Central memory CD8-positive, alpha-beta T cell (primary cell): ENCODE measurements at regions not wholly inside any gene's neighbourhood (a gene's known extent, or its start where the extent isn't known, plus 50 kb on each side); places are given as distances from the start of the nearest gene placed in this dataset.

Experiments used
- ATAC-seq: fragments of 150-1000 bp; cut with Tn5 transposase; replicated peaks from 2 replicates; pipeline ENCODE4 v1.10.0; 2022; ENCODE audit warnings: mild to moderate bottlenecking, moderate FRiP score, moderate number of reproducible peaks; ENCODE audit not compliant: poor library complexity, severe bottlenecking; ENCODE audit errors: extremely low read depth
- DNase-seq, 2 donors: peaks; one replicate each; pipeline ENCODE4 v3.0.0; 2021; ENCODE audit warnings: low spot score in 2 of 2
- H3K27ac Mint-ChIP-seq: one replicate; pipeline ENCODE4 v1.8.0; 2022; ENCODE audit warnings: low read depth, mild to moderate bottlenecking, moderate library complexity, mixed read lengths
- H3K27me3 Mint-ChIP-seq: one replicate; pipeline ENCODE4 v1.8.0; 2022; ENCODE audit warnings: mixed read lengths
- H3K36me3 Mint-ChIP-seq: one replicate; pipeline ENCODE4 v1.8.0; 2022; ENCODE audit warnings: mild to moderate bottlenecking, moderate library complexity, mixed read lengths; ENCODE audit not compliant: insufficient read depth
- H3K4me1 Mint-ChIP-seq: one replicate; pipeline ENCODE4 v1.8.0; 2022; ENCODE audit warnings: mixed read lengths
- H3K4me3 Mint-ChIP-seq: one replicate; pipeline ENCODE4 v1.8.0; 2022; ENCODE audit warnings: mild to moderate bottlenecking, moderate library complexity, mixed read lengths
- H3K9me3 Mint-ChIP-seq: one replicate; pipeline ENCODE4 v1.8.0; 2022; ENCODE audit warnings: mixed read lengths

GRCh38 chr11:11220786-11221185 lies 132.3 kb downstream of the CSNK2A3 start:
- DNase-seq, result no peak
- ATAC-seq, result no peak
- no peaks in the 10 kb centered on the region for H3K9me3 Mint-ChIP-seq
- no peak overlapping the region for H3K27ac Mint-ChIP-seq
- H3K36me3 Mint-ChIP-seq, result peaks cover 2% of the 10 kb centered on the region
- no peaks in the 10 kb centered on the region for H3K4me1 Mint-ChIP-seq
- H3K4me3 Mint-ChIP-seq, result no peak overlapping the region
- peaks cover 12% of the 10 kb centered on the region for H3K27me3 Mint-ChIP-seq

- Mint-ChIP-seq H3K4me3 (no peak overlapping the region), H3K27ac (no peak overlapping the region), H3K27me3 (peaks cover 12% of the 10 kb centered on the region), H3K36me3 (peaks cover 2% of the 10 kb centered on the region), H3K9me3 (no peaks in the 10 kb centered on the region), H3K4me1 (no peaks in the 10 kb centered on the region)
- no peak for DNase-seq
- no peak for ATAC-seq
Observed at GRCh38 chr11:11218629-11218986, 134.4 kb downstream of the CSNK2A3 start.

DNA sequence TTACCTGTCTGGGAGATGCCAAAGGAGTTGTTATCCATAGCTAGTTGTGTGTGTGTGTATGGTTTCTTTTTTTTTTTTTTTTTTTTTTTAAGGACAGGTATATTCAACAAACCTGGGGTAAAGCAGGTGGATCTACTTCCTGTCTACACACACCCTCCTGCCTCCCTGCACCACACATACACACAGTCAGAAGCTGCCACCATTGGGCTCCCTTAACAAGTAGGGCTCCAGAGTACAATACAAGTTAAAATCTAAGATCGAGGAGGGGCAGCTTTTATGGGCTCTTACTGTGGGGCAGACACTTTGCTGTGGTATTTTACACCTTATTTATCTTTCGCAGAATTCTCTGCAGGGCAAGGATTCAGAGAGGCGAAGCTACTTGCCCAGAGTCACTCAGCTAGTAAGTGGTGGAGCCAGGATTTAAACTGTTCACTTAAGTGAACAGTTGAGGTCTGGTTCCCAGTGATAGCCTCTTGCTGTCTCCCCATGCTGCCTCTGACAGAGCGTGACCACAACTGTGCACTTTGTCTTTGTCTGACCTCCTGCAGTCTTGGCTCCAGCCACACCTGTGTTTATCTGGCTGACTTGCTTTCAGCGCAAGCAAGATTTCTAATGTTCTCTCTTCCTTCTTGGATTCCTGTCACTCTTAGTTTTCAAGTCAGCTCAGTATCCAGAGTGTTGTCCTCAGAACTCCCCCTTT lies 135.0 kb downstream of the CSNK2A3 start:
- H3K4me1 Mint-ChIP-seq, result no peaks in the 10 kb centered on the region
- ATAC-seq, result no peak
- H3K27me3 Mint-ChIP-seq, result peaks cover 12% of the 10 kb centered on the region
- H3K36me3 Mint-ChIP-seq, result peaks cover 2% of the 10 kb centered on the region
- DNase-seq, result no peak
- no peak overlapping the region for H3K27ac Mint-ChIP-seq
- no peaks in the 10 kb centered on the region for H3K9me3 Mint-ChIP-seq
- no peak overlapping the region for H3K4me3 Mint-ChIP-seq

DNA sequence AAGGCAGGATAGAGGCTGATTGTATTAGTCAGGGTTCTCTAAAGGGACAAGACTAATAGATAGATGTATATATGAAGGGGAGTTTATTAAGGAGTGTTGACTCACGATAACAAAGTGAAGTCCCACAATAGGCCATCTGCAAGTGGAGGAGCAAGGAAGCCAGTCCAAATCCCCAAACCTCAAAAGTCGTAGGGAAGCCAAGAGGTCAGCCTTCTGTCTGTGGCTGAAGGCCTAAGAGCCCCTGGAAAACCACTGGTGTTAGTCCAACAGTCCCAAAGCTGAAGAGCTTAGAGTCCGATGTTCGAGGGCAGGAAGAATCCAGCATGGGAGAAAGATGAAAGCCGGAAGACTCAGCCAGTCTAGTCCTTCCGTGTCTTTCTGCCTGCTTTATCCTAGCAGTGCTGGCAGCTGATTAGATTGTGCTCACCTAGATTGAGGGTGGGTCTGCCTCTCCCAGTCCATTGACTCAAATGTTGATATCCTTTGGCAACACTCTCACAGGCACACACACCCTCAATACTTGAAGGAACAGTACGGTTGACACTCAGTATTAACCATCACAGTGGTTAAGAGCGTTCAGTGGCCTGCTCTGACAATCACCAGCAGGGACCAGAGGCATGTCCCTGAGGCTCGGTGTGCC lies 135.6 kb downstream of the CSNK2A3 start:
- ATAC-seq (no peak), DNase-seq (no peak)
- no peak overlapping the region for H3K27ac Mint-ChIP-seq
- no peak overlapping the region for H3K4me3 Mint-ChIP-seq
- peaks cover 2% of the 10 kb centered on the region for H3K36me3 Mint-ChIP-seq
- H3K9me3 Mint-ChIP-seq, result no peaks in the 10 kb centered on the region
- H3K27me3 Mint-ChIP-seq, result peaks cover 12% of the 10 kb centered on the region
- H3K4me1 Mint-ChIP-seq, result no peaks in the 10 kb centered on the region

DNA sequence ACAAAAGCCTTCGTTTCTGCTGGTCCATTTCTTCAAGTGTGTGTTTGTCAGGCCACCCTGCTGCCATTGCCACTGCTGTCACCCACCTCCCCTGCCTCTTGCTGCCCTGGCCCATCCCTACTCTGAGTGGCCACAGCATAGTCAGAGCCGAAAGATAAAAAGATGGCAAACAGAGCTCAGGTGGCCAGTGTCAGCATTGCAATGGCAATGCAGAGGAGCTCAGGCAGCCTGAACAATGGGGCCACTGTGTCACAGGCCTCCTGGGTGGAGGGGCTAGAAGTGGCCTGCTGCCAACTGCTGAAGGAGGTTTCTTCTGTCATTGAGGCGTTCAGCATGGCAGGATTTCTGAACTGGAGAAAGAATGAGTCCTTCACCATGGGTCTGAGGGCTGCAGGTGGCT lies 137.1 kb downstream of the CSNK2A3 start:
- peaks cover 2% of the 10 kb centered on the region for H3K36me3 Mint-ChIP-seq
- H3K27ac Mint-ChIP-seq, result no peak overlapping the region
- no peaks in the 10 kb centered on the region for H3K9me3 Mint-ChIP-seq
- ATAC-seq (no peak), DNase-seq (no peak)
- no peak overlapping the region for H3K4me3 Mint-ChIP-seq
- no peaks in the 10 kb centered on the region for H3K4me1 Mint-ChIP-seq
- peaks cover 6% of the 10 kb centered on the region for H3K27me3 Mint-ChIP-seq

DNA sequence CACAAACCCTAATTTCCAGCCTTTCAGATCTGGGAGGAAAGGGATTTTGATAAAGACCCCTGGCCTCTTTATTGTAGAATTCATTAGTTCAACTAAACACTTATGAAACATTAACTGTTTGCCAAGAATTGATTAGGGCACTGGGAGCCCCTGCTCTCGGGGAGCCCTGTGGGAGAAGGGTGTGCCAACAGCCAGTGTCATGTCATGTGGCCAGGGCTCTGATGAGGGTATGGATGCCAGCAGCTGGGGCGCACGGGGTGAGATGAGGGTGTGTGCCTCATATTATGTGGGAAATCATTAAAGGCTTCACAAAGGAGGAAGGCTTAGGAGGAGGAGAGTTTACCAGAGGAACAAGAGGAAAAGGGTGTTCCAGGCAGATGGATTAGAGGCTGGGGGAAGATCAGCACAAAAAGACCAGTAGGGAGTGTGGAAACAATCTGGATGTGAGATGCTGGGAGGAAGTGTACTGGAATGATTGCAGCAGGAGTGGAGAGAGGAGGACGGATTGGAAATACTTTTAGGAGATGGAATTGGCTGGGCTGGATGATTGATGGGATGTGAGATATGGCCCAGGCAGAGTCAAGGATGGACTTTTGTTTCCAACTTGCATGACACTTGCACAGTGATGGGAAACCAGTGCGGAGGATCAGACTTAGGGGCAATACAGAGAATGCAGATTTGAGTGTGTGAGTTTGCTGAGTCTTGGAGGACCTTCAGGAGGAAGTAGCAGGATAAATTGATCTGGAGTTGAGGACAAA lies 137.8 kb downstream of the CSNK2A3 start:
- Mint-ChIP-seq H3K4me1 (no peaks in the 10 kb centered on the region), H3K4me3 (no peak overlapping the region), H3K9me3 (no peaks in the 10 kb centered on the region), H3K27me3 (no peaks in the 10 kb centered on the region), H3K27ac (peak overlapping the region; percentile 0), H3K36me3 (peaks cover 2% of the 10 kb centered on the region)
- no peak for DNase-seq
- no peak for ATAC-seq

GRCh38 chr11:11213117-11213516 lies 139.9 kb downstream of the CSNK2A3 start:
- Mint-ChIP-seq H3K27me3 (peaks cover 13% of the 10 kb centered on the region), H3K36me3 (peaks cover 1% of the 10 kb centered on the region)

DNA sequence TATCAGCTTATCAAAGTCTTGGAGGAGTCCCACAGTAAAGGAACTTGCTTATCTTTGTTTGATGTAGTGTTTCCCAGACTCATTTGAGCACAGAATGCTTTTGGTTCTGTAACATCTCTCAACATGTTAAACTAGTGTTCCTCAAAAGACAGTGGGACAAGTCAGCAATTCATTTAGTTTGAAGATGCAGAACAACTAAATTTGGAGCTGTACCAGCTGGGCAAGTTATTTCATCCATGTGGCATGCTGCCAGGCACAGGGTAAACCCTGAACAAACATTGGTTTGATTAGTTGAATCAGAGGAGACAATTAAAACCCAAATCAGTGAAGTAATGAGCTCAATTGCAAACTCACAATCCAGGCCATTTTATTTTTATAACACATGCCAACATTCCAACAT lies 141.2 kb downstream of the CSNK2A3 start:
- H3K9me3 Mint-ChIP-seq, result no peaks in the 10 kb centered on the region
- H3K4me3 Mint-ChIP-seq, result no peak overlapping the region
- DNase-seq (no peak), ATAC-seq (no peak)
- H3K4me1 Mint-ChIP-seq, result no peaks in the 10 kb centered on the region
- peaks cover 1% of the 10 kb centered on the region for H3K36me3 Mint-ChIP-seq
- H3K27me3 Mint-ChIP-seq, result peaks cover 22% of the 10 kb centered on the region
- H3K27ac Mint-ChIP-seq, result no peak overlapping the region

More at GRCh38 chr11:11213117-11213516, 139.9 kb downstream of the CSNK2A3 start:
- Mint-ChIP-seq H3K27ac (no peak overlapping the region), H3K4me1 (no peaks in the 10 kb centered on the region), H3K4me3 (no peak overlapping the region), H3K9me3 (no peaks in the 10 kb centered on the region)
- ATAC-seq, result no peak
- DNase-seq, result no peak

DNA sequence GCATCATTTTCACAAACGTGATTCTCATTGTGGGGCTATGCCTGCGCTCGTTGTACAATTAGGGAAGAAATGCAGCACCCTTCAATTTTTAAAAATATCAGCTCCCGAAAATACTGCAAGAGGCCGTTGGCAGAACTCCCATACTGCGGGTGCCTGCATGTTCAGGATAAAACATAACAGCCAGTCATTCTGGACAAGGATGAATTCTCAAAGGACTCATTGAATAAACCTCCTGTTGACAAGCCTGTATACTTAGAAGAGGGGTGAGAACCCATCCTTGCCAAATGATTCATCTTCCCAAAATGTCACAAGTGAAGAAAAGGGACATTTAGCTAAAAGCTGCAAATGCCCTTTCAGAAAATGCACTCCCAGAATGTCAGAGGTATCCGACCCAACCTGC lies 141.9 kb downstream of the CSNK2A3 start:
- DNase-seq (no peak), ATAC-seq (no peak)
- Mint-ChIP-seq H3K36me3 (peaks cover 1% of the 10 kb centered on the region), H3K27me3 (peaks cover 26% of the 10 kb centered on the region), H3K27ac (no peak overlapping the region), H3K4me3 (no peak overlapping the region), H3K9me3 (no peaks in the 10 kb centered on the region), H3K4me1 (no peaks in the 10 kb centered on the region)

GRCh38 chr11:11210446-11210845 lies 142.6 kb downstream of the CSNK2A3 start:
- Mint-ChIP-seq H3K4me3 (no peak overlapping the region), H3K27ac (no peak overlapping the region), H3K4me1 (no peaks in the 10 kb centered on the region), H3K36me3 (peaks cover 1% of the 10 kb centered on the region), H3K27me3 (peaks cover 34% of the 10 kb centered on the region), H3K9me3 (no peaks in the 10 kb centered on the region)
- ATAC-seq (no peak), DNase-seq (no peak)

DNA sequence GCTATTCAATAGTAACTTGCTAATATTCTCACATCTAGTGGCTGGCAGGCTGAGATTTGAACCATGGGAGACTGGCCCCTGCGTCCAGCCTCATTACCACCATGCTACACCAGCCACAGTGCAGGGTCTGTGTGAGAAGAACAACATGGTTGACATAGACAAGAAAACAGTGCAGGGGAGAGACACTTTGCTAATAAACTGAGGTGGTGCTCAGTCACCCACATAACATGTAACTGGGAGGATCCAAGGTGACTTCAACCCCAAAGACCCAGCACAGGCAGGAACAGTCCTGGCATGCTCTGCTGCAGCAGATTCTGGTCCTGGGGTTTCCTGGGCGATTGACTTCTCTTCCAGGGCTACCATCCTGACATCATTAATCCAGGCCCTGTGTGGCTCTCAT lies 143.1 kb downstream of the CSNK2A3 start:
- H3K27me3 Mint-ChIP-seq, result peaks cover 39% of the 10 kb centered on the region
- no peak for ATAC-seq
- H3K9me3 Mint-ChIP-seq, result no peaks in the 10 kb centered on the region
- H3K4me3 Mint-ChIP-seq, result no peak overlapping the region
- no peak for DNase-seq
- H3K4me1 Mint-ChIP-seq, result no peaks in the 10 kb centered on the region
- H3K36me3 Mint-ChIP-seq, result peaks cover 1% of the 10 kb centered on the region
- no peak overlapping the region for H3K27ac Mint-ChIP-seq

- Mint-ChIP-seq H3K27ac (no peak overlapping the region), H3K4me3 (no peak overlapping the region), H3K9me3 (no peaks in the 10 kb centered on the region), H3K36me3 (peaks cover 1% of the 10 kb centered on the region), H3K4me1 (no peaks in the 10 kb centered on the region), H3K27me3 (peaks cover 48% of the 10 kb centered on the region)
- ATAC-seq, result no peak
- no peak for DNase-seq
Observed at GRCh38 chr11:11208994-11209393, 144.1 kb downstream of the CSNK2A3 start.

DNA sequence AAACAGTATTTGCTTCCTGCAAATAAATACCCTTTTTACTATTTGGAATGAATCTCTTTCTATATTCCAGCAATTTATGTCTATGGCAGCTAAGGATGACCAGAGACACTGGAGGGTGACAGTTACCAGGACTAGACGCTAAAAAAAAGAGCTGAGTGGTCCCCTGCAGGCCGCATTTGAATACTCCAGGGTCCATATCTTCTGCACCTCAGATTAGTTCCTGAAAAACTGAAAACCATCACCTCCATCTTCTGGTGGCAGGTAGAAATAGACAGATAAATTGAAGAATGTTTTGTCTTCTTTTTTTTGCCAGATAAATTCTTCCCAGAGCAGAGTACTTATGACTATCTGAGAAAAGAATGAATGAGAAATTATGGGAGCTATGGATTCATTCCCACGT lies 145.6 kb downstream of the CSNK2A3 start:
- H3K27ac Mint-ChIP-seq, result no peak overlapping the region
- DNase-seq (no peak), ATAC-seq (no peak)
- H3K4me1 Mint-ChIP-seq, result no peaks in the 10 kb centered on the region
- no peak overlapping the region for H3K4me3 Mint-ChIP-seq
- peaks cover 5% of the 10 kb centered on the region for H3K9me3 Mint-ChIP-seq
- peaks cover 63% of the 10 kb centered on the region for H3K27me3 Mint-ChIP-seq
- H3K36me3 Mint-ChIP-seq, result peaks cover 1% of the 10 kb centered on the region
